KBM-7 (cell line): ENCODE measurements at regions not wholly inside any gene's neighbourhood (a gene's known extent, or its start where the extent isn't known, plus 50 kb on each side); places are given as distances from the start of the nearest gene placed in this dataset.
"Not testable (repeated sequence)": the region's sequence is repeated elsewhere in the genome, so short reads cannot be mapped to it uniquely, and the experiment has no call there.

Source experiments
- DNase-seq: peaks from one replicate; pipeline ENCODE4 v3.0.0-alpha.2; 2015
- in situ Hi-C: fragments of 300-500 bp; cut with MboI; formaldehyde crosslinking; loops from 2 replicates; pipeline ENCODE4 v1.14.3; 2020; ENCODE audit warnings: low sequenced_read_pairs, low pct_unique_long_range_greater_than_20kb, mixed read lengths

DNA sequence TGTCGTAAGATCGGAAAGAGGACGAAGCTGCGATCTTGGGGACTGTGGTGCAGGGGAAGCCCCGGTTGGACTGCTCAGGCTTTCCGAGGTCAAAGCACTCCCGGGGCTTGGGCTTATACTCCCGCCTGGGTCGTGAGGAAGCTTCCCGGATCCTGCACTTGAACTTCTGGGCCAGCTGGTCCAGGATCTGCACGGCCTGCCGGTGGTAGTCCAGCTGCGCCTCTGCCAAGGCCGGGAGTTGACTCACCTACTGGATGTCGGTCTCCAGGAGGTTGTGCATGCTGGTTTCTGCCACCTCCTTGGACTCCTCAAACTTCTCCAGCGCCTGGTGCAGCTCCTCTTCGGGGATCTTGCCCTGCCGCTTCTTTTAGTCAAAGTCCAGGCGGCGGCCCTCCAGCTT, 99.2 kb downstream of the KPNA2 start:
- no peak for DNase-seq
- in situ Hi-C loops, result no loop called here

DNA sequence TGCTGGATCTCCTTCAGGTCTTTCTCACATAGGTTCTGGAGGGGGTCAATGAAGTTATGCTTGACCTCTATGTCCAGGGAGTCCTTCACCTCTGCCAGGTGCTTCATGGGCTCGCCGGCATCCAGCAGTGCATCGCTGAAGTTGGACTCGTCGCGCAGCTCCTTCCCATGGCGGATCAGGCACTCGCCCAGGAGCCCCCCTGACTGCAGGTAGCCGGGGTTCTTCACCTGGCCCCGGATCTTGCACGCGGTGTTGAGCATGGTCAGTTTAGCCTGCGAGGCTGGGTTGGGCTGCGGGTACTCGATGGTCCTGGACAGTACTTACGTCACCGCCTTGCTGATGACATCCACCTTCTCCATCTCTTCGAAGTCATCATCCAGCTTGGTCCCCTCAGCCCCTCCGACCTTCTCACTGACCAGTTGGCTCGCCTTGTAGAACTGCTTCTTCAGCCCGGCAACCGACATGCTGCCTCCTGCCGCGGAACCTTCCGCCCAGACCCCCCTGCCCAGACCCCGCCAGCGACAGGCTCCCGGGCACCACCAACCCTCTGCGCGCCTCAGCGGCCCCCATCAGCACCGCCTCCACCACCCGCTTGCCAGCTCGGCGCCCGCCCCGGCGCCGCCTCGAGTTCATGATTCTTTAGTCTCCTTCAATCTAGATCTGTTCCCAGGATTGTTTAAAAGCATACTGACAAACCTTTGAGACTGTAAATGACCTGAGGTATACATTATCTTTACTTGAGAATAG, 99.8 kb downstream of the KPNA2 start:
- in situ Hi-C loops, result no loop called here
- no peak for DNase-seq

DNA sequence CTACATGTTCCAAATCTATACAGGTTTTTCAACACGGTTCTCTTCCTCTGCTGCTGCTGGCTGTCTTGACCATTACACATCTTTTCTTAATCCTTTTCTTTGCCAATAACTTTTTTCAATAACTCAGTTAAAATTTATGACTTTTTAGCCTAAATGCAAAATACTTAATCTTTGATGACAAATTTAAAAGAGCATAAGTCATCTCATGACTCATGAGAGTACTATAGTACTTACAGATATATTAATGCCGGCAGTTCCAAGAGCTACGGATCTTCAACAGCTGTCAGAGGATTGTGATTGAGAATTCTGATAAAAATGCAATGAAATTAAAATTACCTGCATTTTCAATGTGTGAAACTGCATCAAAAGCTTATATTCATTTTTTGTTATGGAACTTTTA, 105.5 kb downstream of the KPNA2 start:
- in situ Hi-C loops, result no loop called here
- no peak for DNase-seq

DNA sequence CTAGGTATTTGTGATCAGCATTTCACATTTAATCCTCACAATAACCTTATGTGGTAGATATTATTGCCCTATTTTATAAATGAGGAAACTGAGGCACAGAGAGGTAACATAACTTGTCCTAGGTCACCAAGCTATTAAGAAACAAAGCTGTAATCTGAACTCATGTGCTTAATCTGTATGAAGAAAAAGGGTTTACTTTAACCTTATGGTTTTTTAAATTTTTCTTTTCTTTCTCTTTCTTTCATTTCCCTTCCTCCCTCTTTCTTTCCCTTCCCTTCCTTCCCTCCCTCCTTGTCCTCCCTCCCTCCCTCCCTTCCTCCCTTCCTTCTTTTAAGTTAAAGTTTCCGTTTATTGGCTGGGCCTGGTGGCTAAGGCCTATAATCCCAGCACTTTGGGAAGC, 105.2 kb upstream of the AMZ2 start:
- in situ Hi-C loops, result no loop called here
- DNase-seq, result no peak

DNA sequence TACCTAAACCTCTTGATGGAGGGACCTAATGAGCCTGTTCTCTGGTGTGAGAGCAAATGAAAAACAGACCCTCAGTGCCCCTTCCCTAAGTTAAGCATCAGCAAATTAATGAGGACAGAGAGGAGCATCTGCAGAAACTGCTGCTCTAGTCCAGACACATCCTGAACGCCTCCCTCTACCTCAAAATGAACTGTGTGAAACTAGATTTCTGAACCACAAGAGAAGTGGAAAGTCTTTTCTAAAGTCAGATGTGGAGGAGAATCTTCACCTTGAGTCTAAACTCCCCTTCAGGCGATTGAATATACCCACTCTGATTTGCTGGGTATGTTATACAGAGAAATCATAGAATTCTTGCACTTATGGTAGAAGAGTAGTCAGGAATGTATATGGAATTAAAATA, 104.4 kb upstream of the AMZ2 start:
- DNase-seq, result no peak
- in situ Hi-C loops, result no loop called here

DNA sequence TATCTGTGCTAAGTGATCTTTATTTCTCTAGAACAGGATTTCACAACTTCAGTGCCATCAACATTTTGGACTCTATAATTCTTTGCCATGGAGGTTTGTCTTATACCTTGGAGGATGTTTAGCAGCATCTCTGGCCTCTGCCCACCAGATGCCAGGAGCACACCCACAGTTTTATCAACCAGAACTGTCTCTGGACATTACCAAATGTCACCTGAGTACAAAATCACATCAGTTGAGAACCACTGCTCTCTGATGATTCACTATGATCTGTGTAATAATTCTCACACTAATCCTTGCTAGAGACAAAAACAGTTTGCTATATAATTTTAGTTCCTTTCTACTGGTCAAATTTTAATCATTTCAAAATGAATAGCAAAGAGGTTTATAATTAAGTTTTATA, 102.8 kb upstream of the AMZ2 start:
- in situ Hi-C loops, result no loop called here
- no peak for DNase-seq

DNA sequence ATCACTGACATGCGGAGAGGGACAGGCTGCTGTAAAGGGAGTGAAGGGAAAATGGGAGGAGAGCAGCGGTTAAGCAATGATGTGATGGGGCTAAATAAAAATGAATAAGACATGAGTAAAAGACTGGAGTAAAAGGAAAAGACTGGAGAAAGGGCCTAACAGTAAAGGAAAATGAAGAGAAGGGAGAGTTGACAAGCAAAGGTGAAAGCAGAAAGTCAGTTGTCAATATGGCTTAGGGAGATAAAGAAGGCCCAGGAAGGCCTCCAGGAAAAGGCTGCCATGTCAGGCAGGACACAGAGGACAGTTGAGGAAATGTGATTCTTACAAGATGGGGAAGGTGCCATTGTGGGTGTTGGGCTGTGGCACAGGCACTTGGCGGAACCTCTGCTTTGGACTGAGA, 98.9 kb upstream of the AMZ2 start:
- in situ Hi-C loops, result no loop called here

DNA sequence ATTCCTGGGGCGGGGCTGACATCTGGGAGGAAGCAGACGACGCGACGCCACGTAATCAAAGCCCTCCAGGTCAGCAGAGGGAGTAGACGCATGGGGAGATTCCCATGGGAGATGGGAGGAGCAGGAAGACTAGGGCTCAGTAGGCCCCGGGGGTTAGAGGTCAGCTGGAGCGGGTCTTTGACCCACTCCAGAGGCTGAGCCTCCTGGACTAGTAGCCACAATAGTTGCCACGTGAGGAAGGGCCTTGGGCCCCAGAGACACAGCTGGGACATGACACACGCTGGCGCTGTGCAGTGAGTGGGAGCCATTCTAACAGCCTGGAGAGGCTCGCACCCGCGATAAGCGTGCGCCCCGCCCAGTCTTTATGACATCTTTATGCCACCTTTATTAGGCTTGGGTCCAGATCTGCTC, 95.7 kb upstream of the AMZ2 start:
- no peak for DNase-seq
- in situ Hi-C loops, result loop anchor here (25.0 kb wide), 1 partner anchor 285 kb away; no protein-coding TSS in a partner anchor

More for the DNA sequence above, 98.9 kb upstream of the AMZ2 start:
- DNase-seq, result no peak

DNA sequence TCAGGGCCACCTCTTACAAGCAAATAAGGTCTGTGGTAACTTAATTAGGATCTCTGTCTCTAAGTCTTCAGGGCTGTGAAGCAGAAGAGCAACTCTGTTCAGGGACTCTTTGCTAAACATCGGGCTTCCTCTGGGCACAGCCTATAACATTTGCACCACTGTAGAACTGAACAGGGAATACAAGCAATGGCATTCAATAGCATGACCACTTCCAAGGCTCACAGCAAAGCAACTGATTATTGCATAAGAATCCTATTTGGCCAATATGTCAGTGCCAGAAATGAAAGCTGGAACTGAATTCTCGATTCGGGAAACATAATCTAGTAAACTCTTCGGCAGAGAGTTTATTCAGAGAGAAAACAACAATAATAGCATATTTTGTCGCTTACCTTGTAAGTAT, 92.2 kb upstream of the AMZ2 start:
- DNase-seq, result no peak

DNA sequence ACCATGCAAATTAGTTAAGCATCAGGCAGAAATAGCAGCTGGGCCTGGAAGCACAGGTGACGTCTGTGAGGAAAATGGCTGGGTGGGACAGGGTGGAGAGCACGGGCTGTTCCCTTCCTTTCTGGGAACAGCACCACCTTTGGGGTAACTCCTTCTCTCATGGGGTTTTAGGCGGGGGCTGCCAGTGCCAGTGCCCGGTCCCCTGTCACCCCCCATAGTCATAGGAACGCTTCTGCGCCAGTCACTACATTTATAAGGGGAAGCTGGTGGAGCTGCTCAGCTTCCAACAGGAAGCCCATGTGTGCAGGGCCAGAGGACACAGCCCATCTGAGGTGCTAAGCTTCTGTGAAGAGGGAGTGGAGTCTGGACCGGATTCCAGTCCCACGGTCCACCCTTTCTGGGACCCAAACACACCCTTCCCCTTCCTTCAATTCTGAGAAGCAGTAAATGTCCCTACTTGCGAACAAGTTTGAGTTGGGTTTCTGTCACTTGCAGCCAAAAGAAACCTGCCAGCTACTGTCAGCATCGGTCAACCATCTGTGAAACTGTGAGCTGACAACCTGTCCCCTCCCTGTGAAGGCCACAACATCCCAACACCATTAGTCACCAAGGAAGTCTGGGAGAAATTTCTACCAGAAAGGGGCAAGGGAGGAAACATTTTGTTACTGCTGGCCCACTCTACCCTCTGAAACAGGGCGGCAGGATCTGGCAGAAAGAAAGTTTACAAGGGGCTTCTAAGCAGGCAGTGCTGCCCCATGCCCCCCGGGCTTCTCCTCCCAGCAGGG, 86.0 kb upstream of the AMZ2 start:
- in situ Hi-C loops, result loop anchor here (25.0 kb wide), 1 partner anchor 275 kb away; no protein-coding TSS in a partner anchor
- no peak for DNase-seq

More for the DNA sequence above, 92.2 kb upstream of the AMZ2 start:
- in situ Hi-C loops, result loop anchor here (25.0 kb wide), 1 partner anchor 282 kb away; no protein-coding TSS in a partner anchor

DNA sequence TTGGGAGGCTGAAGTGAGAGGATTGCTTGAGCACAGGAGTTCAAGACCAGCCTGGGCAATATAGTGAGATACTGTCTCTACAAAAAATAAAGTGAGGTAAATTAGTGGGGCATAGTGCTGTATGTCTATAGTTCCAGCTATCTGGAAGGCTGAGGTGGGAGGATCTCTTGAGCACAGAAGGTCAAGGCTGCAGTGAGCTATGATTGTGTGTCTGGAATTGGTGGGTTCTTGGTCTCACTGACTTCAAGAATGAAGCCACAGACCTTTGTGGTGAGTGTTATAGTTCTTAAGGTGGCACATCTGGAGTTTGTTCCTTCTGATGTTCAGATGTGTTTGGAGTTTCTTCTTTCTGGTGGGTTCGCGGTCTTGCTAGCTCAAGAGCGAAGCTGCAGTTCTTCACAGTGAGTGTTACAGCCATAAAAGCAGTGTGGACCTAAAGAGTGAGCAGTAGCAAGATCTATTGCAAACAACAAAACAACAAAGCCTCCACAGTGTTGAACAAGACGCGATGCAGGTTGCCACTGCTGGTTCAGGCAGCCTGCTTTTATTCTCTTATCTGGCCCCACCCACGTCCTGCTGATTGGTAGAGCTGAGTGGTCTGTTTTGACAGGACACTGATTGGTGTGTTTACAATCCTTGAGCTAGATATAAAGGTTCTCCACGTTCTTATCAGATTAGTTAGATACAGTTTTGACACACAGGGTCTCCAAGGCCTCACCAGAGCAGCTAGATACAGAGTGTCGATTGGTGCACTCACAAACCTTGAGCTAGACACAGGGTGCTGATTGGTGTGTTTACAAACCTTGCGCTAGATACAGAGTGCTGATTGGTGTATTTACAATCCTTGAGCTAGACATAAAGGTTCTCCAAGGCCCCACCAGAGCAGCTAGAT, 79.3 kb upstream of the AMZ2 start:
- DNase-seq, result not testable (repeated sequence)
- in situ Hi-C loops, result loop anchor here (25.0 kb wide), 1 partner anchor 269 kb away; no protein-coding TSS in a partner anchor

DNA sequence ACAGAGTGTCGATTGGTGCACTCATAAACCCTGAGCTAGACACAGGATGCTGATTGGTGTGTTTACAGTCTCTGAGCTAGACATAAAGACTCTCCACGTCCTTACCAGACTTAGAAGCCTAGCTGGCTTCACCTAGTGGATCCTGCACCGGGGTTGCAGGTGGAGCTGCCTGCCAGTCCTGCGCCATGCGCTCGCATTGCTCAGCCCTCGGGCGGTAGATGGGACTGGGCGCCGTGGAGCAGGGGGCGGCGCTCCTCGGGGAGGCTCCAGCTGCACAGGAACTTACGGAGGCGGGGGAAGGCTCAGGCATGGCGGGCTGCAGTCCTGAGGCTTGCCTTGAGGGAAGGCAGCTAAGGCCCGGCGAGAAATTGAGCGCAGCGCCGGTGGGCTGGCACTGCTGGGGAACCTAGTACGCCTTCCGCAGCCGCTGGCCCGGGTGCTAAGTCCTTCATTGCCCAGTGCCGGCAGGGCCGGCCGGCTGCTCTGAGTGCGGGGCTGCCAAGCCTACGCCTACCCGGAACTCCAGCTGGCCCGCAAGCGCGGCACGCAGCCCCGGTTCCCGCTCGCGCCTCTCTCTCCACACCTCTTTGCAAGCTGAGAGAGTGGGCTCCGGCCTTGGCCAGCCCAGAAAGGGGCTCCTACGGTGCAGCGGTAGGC, 78.5 kb upstream of the AMZ2 start:
- not testable (repeated sequence) for DNase-seq
- in situ Hi-C loops, result loop anchor here (25.0 kb wide), 1 partner anchor 268 kb away; no protein-coding TSS in a partner anchor

DNA sequence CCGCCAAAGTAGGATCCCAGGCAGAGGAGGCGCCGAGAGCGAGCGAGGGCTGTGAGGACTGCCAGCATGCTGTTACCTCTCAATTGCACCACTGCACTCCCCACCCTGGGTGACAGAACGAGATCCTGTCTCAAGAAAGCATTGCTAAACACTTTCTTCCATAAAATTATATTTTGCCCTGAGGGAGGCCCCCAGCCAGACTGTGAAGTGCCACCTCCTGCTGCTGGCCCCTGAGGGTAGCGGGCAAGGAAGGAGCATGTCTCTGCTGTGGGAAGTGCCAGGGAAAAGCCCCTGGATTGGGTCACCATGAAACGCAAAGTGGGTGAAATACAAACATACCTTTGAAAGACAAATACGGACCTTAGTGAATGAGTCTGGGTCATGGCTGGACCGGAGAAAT, 78.0 kb upstream of the AMZ2 start:
- in situ Hi-C loops, result loop anchor here (25.0 kb wide), 1 partner anchor 267 kb away; no protein-coding TSS in a partner anchor

DNA sequence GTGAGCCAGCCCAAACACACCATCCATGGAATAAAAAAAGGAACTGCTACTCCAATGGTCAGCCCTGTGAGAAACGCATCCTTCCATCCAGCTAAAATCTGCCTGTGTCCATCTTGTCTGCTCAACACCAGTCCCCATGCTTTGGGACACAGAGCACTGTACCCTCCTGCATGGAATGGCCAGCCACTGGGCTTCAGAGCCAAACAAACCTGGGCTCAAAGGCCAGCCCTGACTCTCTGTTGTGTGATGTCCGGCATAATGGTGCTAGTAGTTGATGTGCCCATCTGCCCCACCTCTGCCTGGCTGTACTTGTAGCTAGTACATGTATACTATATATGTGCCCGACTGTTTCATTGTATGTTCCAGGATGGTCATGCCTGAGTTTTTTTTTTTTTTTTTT, 77.6 kb upstream of the AMZ2 start:
- in situ Hi-C loops, result loop anchor here (25.0 kb wide), 1 partner anchor 267 kb away; no protein-coding TSS in a partner anchor
- DNase-seq, result no peak

More for the DNA sequence above, 78.0 kb upstream of the AMZ2 start:
- no peak for DNase-seq

DNA sequence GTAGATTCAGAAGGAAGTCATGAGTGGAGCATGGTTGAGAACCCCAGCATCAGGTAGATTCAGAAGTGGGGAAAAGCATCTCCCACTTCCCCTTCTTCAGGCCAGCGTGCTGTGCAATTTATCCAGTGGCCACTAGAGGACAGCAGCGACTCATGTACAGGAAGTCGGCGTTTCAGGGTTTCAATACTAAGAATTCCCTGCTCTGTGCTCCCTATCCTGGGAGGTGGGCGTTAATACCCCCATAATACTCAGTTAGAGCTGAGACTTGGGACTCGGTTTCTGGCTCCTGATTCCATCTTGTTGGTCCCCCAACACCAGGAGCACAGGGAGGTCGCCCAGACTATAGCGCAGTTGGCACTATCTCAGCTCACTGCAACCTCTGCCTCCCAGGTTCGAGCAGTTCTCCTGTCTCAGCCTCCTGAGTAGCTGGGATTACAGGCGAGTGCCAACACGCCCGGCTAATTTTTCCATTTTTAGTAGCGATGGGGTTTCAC, 75.3 kb upstream of the AMZ2 start:
- peak; percentile 84 for DNase-seq
- in situ Hi-C loops, result loop anchor here (25.0 kb wide), 1 partner anchor 265 kb away; no protein-coding TSS in a partner anchor

DNA sequence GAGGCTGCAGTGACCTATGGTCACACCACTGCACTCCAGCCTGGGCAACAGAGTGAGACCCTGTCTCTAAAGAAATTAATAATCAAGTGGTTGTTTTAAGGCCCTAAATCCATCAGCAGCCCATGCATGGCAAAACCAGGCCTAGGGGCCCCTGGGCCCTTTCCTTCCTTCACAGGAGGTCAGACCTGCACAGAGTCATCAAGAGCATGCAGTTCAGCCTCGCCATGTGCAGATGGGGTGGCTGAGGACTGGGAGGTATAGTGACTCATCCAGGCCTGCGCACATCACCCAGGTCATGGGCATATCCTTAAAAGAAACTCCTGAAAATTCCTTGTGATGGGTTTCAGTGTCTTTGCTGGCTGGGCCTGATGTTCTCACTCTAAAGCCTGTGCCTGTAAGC, 72.4 kb upstream of the AMZ2 start:
- no peak for DNase-seq
- in situ Hi-C loops, result no loop called here

DNA sequence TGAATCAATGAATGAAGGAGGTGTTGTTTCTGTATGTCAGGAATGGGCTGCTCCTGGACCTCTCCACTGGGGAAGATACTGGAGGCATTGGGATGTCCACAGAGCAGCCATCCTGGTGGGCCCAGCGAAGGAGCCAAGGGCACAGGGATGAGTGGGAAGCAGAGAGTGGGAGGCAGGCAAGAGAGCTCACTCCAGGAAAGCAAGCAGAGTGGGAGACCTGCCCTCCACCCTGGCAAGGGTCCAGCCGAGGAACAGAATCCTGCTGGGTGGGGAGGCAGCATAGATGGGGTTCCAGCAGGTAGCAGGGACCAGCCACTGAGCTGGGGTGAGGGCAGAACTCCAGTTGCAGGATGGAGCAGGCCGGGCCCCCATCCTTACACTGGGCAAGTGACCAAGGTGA, 71.9 kb upstream of the AMZ2 start:
- in situ Hi-C loops, result no loop called here
- DNase-seq, result no peak

DNA sequence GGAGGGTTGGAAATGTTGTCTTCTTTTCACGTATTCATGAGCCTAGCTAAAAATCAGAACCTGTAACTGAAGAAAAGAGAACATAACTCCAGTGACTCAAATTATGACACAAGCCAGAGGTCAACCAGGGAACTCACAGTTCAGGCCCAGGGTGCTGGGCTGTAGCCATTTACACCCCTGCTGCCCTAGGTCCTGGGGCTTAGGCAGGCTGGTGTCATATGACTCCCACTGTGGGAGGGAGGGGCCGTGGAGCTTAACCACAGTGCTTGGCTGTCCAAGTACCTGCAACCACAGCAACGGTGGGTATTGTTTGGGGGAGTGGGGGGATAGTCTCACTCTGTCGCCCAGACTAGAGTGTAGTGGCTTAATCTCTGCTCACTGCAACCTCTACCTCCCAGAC, 71.1 kb upstream of the AMZ2 start:
- DNase-seq, result no peak
- in situ Hi-C loops, result no loop called here
